Neuron (in vitro differentiated cells): ENCODE measurements at regions not wholly inside any gene's neighbourhood (a gene's known extent, or its start where the extent isn't known, plus 50 kb on each side); places are given as distances from the start of the nearest gene placed in this dataset.
A peak's percentile ranks its signal among the peaks of the same experiment; 100 is the strongest.

Source experiments
- H2AFZ ChIP-seq: one replicate; pipeline ENCODE4 v1.6.1; 2013; ENCODE audit warnings: low read depth, mild to moderate bottlenecking, inconsistent platforms, low read length, moderate library complexity
- H3K27me3 ChIP-seq: one replicate; pipeline ENCODE4 v1.6.1; 2013; ENCODE audit warnings: low read length; ENCODE audit not compliant: insufficient read depth
- H3K36me3 ChIP-seq: one replicate; pipeline ENCODE4 v1.6.1; 2013; ENCODE audit warnings: low read length; ENCODE audit not compliant: insufficient read depth
- H3K4me1 ChIP-seq: one replicate; pipeline ENCODE4 v1.6.1; 2013; ENCODE audit warnings: low read length; ENCODE audit not compliant: insufficient read depth
- H3K4me3 ChIP-seq: 2 replicates; pipeline ENCODE4 v1.5.1; 2013; ENCODE audit warnings: mild to moderate bottlenecking, low read length, moderate library complexity
- H3K9me3 ChIP-seq: one replicate; pipeline ENCODE4 v1.6.1; 2013; ENCODE audit warnings: low read length

GRCh38 chr16:62921904-62922303 lies 885.7 kb upstream of the CDH8 start:
- H2AFZ ChIP-seq: no peak overlapping the region
- H3K27me3 ChIP-seq: no peaks in the 10 kb centered on the region
- no peak overlapping the region for H3K4me3 ChIP-seq
- H3K36me3 ChIP-seq: peaks cover 2% of the 10 kb centered on the region
- H3K9me3 ChIP-seq: no peaks in the 10 kb centered on the region
- peaks cover 15% of the 10 kb centered on the region for H3K4me1 ChIP-seq

- no peaks in the 10 kb centered on the region for H3K27me3 ChIP-seq
- no peaks in the 10 kb centered on the region for H3K36me3 ChIP-seq
- no peak overlapping the region for H2AFZ ChIP-seq
- H3K4me1 ChIP-seq: peaks cover 6% of the 10 kb centered on the region
- H3K9me3 ChIP-seq: peaks cover 5% of the 10 kb centered on the region
- no peak overlapping the region for H3K4me3 ChIP-seq
Measured at GRCh38 chr16:62913924-62914323, 877.7 kb upstream of the CDH8 start.

- H3K4me1 ChIP-seq: peaks cover 11% of the 10 kb centered on the region
- H3K9me3 ChIP-seq: peaks cover 5% of the 10 kb centered on the region
- H3K4me3 ChIP-seq: no peak overlapping the region
- H3K36me3 ChIP-seq: no peaks in the 10 kb centered on the region
- H2AFZ ChIP-seq: no peak overlapping the region
- H3K27me3 ChIP-seq: no peaks in the 10 kb centered on the region
Measured at GRCh38 chr16:62913333-62913732, 877.1 kb upstream of the CDH8 start.

GRCh38 chr16:62909597-62909996 lies 873.4 kb upstream of the CDH8 start:
- Histone ChIP-seq H3K4me3 (no peak overlapping the region), H3K36me3 (no peaks in the 10 kb centered on the region), H2AFZ (no peak overlapping the region), H3K4me1 (peaks cover 11% of the 10 kb centered on the region), H3K9me3 (peaks cover 7% of the 10 kb centered on the region), H3K27me3 (no peaks in the 10 kb centered on the region)

- peaks cover 7% of the 10 kb centered on the region for H3K9me3 ChIP-seq
- H3K4me1 ChIP-seq: peaks cover 11% of the 10 kb centered on the region
- H3K27me3 ChIP-seq: no peaks in the 10 kb centered on the region
- no peak overlapping the region for H2AFZ ChIP-seq
- H3K36me3 ChIP-seq: no peaks in the 10 kb centered on the region
- H3K4me3 ChIP-seq: no peak overlapping the region
Measured at GRCh38 chr16:62907562-62907961, 871.3 kb upstream of the CDH8 start.

- H3K4me1 ChIP-seq: peaks cover 10% of the 10 kb centered on the region
- no peak overlapping the region for H3K4me3 ChIP-seq
- no peaks in the 10 kb centered on the region for H3K36me3 ChIP-seq
- no peak overlapping the region for H2AFZ ChIP-seq
- no peaks in the 10 kb centered on the region for H3K27me3 ChIP-seq
- peaks cover 2% of the 10 kb centered on the region for H3K9me3 ChIP-seq
Measured at GRCh38 chr16:62903961-62904502, 867.8 kb upstream of the CDH8 start.

GRCh38 chr16:62899737-62900136 lies 863.5 kb upstream of the CDH8 start:
- Histone ChIP-seq H3K9me3 (peaks cover 3% of the 10 kb centered on the region), H2AFZ (no peak overlapping the region), H3K4me1 (peaks cover 7% of the 10 kb centered on the region), H3K36me3 (no peaks in the 10 kb centered on the region), H3K4me3 (no peak overlapping the region), H3K27me3 (no peaks in the 10 kb centered on the region)

GRCh38 chr16:62889097-62889496 lies 852.9 kb upstream of the CDH8 start:
- H3K4me1 ChIP-seq: peaks cover 6% of the 10 kb centered on the region
- no peak overlapping the region for H3K4me3 ChIP-seq
- H2AFZ ChIP-seq: no peak overlapping the region
- no peaks in the 10 kb centered on the region for H3K36me3 ChIP-seq
- peaks cover 5% of the 10 kb centered on the region for H3K9me3 ChIP-seq
- H3K27me3 ChIP-seq: no peaks in the 10 kb centered on the region

- no peaks in the 10 kb centered on the region for H3K36me3 ChIP-seq
- peaks cover 1% of the 10 kb centered on the region for H3K9me3 ChIP-seq
- H3K4me3 ChIP-seq: no peak overlapping the region
- H3K4me1 ChIP-seq: peaks cover 26% of the 10 kb centered on the region
- no peak overlapping the region for H2AFZ ChIP-seq
- no peaks in the 10 kb centered on the region for H3K27me3 ChIP-seq
Measured at GRCh38 chr16:62883509-62883908, 847.3 kb upstream of the CDH8 start.

GRCh38 chr16:62882552-62883221 lies 846.4 kb upstream of the CDH8 start:
- H3K4me1 ChIP-seq: peaks cover 26% of the 10 kb centered on the region
- H3K36me3 ChIP-seq: no peaks in the 10 kb centered on the region
- no peak overlapping the region for H3K4me3 ChIP-seq
- no peaks in the 10 kb centered on the region for H3K9me3 ChIP-seq
- H2AFZ ChIP-seq: no peak overlapping the region
- no peaks in the 10 kb centered on the region for H3K27me3 ChIP-seq

- Histone ChIP-seq H2AFZ (no peak overlapping the region), H3K4me1 (no peaks in the 10 kb centered on the region), H3K36me3 (no peaks in the 10 kb centered on the region), H3K4me3 (no peak overlapping the region), H3K9me3 (no peaks in the 10 kb centered on the region), H3K27me3 (no peaks in the 10 kb centered on the region)
Measured at GRCh38 chr16:62876133-62876532, 839.9 kb upstream of the CDH8 start.

GRCh38 chr16:62872339-62872738 lies 836.1 kb upstream of the CDH8 start:
- no peak overlapping the region for H3K4me3 ChIP-seq
- H2AFZ ChIP-seq: no peak overlapping the region
- no peaks in the 10 kb centered on the region for H3K36me3 ChIP-seq
- no peaks in the 10 kb centered on the region for H3K9me3 ChIP-seq
- H3K27me3 ChIP-seq: no peaks in the 10 kb centered on the region
- peaks cover 14% of the 10 kb centered on the region for H3K4me1 ChIP-seq

- peaks cover 14% of the 10 kb centered on the region for H3K4me1 ChIP-seq
Measured at GRCh38 chr16:62870554-62870953, 834.3 kb upstream of the CDH8 start.

GRCh38 chr16:62869837-62870236 lies 833.6 kb upstream of the CDH8 start:
- Histone ChIP-seq H3K27me3 (no peaks in the 10 kb centered on the region), H3K4me3 (no peak overlapping the region), H3K9me3 (no peaks in the 10 kb centered on the region), H3K36me3 (no peaks in the 10 kb centered on the region), H2AFZ (peak overlapping the region; percentile 51), H3K4me1 (peaks cover 14% of the 10 kb centered on the region)

More at GRCh38 chr16:62870554-62870953, 834.3 kb upstream of the CDH8 start:
- no peak overlapping the region for H3K4me3 ChIP-seq
- H3K9me3 ChIP-seq: no peaks in the 10 kb centered on the region
- no peaks in the 10 kb centered on the region for H3K27me3 ChIP-seq
- H3K36me3 ChIP-seq: no peaks in the 10 kb centered on the region
- H2AFZ ChIP-seq: no peak overlapping the region
